HEK293 (cell line): ENCODE measurements at regions not wholly inside any gene's neighbourhood (a gene's known extent, or its start where the extent isn't known, plus 50 kb on each side); places are given as distances from the start of the nearest gene placed in this dataset.

Experiments used
- CTCF ChIA-PET: fragments of 350-600 bp; formaldehyde crosslinking; extraction: SDS; loops from one replicate; lab custom pipeline; 2021; ENCODE audit warnings: antibody characterized with exemption; lab: Yijun Ruan, JAX
- POLR2A ChIA-PET: fragments of 300-600 bp; formaldehyde crosslinking; extraction: SDS; loops from one replicate; lab custom pipeline; 2020; ENCODE audit warnings: antibody characterized with exemption, inconsistent platforms; lab: Yijun Ruan, JAX
- H3K27ac ChIP-seq: fragments of 200-500 bp; sonication (Bioruptor generic); 2 replicates; pipeline ENCODE4 v1.5.1; 2014; ENCODE audit warnings: low read depth, low read length, control low read depth, inconsistent platforms; ENCODE audit errors: extremely low read depth
- H3K36me3 ChIP-seq, 2 experiments: fragments of 200-500 bp in 1 of 2; sonication (Bioruptor generic) in 1 of 2; 1 replicate in 1 of 2; 2 replicates in 1 of 2; pipeline ENCODE4 v1.5.1; 2014 to 2017; ENCODE audit warnings: inconsistent platforms in 2 of 2, low read length in 2 of 2; ENCODE audit not compliant: control insufficient read depth in 2 of 2, insufficient read depth in 1 of 2
- H3K4me1 ChIP-seq: fragments of 200-500 bp; sonication (Bioruptor generic); 2 replicates; pipeline ENCODE4 v1.5.1; 2014; ENCODE audit warnings: mild to moderate bottlenecking, low read length, inconsistent platforms; ENCODE audit not compliant: control insufficient read depth, insufficient read depth
- H3K4me3 ChIP-seq: 2 replicates; pipeline ENCODE4 v1.5.1; 2011; ENCODE audit warnings: low read depth, mild to moderate bottlenecking, control low read depth, low read length, moderate library complexity
- H3K9me3 ChIP-seq: fragments of 200-500 bp; sonication (Bioruptor generic); 2 replicates; pipeline ENCODE4 v1.5.1; 2014; ENCODE audit warnings: low read depth, low read length, inconsistent platforms; ENCODE audit not compliant: control insufficient read depth, insufficient read depth
- BCL11A ChIP-seq: fragments of 450-650 bp; formaldehyde crosslinking; IDR thresholded peaks from 2 replicates; pipeline ENCODE4 v1.5.1; 2016; ENCODE audit warnings: low read depth, missing biosample characterization, missing genetic modification characterization
- BCL11B ChIP-seq: fragments of 450-650 bp; formaldehyde crosslinking; IDR thresholded peaks from 2 replicates; pipeline ENCODE4 v1.5.1; 2016; ENCODE audit warnings: low read depth, missing biosample characterization, missing genetic modification characterization
- GLI2 ChIP-seq: fragments of 450-650 bp; formaldehyde crosslinking; IDR thresholded peaks from 2 replicates; pipeline ENCODE4; 2017; ENCODE audit warnings: missing biosample characterization, missing genetic modification characterization, low read depth, borderline replicate concordance
- GLI4 ChIP-seq: fragments of 450-650 bp; formaldehyde crosslinking; IDR thresholded peaks from 2 replicates; pipeline ENCODE4 v1.5.1; 2016; ENCODE audit warnings: missing biosample characterization, missing genetic modification characterization
- KLF16 ChIP-seq: fragments of 450-650 bp; formaldehyde crosslinking; IDR thresholded peaks from 2 replicates; pipeline ENCODE4 v1.5.1; 2017; ENCODE audit warnings: missing biosample characterization, missing genetic modification characterization
- RBAK ChIP-seq: fragments of 450-650 bp; formaldehyde crosslinking; IDR thresholded peaks from 2 replicates; pipeline ENCODE4 v1.5.1; 2016; ENCODE audit warnings: missing biosample characterization, missing genetic modification characterization
- ZBTB48 ChIP-seq: fragments of 450-650 bp; formaldehyde crosslinking; IDR thresholded peaks from 2 replicates; pipeline ENCODE4 v1.5.1; 2016; ENCODE audit warnings: missing biosample characterization, missing genetic modification characterization
- ZEB2 ChIP-seq: fragments of 450-650 bp; formaldehyde crosslinking; IDR thresholded peaks from 2 replicates; pipeline ENCODE4 v1.5.1; 2016; ENCODE audit warnings: missing biosample characterization, missing genetic modification characterization
- ZFP3 ChIP-seq: fragments of 450-650 bp; formaldehyde crosslinking; IDR thresholded peaks from 2 replicates; pipeline ENCODE4 v1.5.1; 2016; ENCODE audit warnings: low read depth, missing biosample characterization, missing genetic modification characterization
- ZNF19 ChIP-seq: fragments of 450-650 bp; formaldehyde crosslinking; IDR thresholded peaks from 2 replicates; pipeline ENCODE4; 2016; ENCODE audit warnings: missing biosample characterization, missing genetic modification characterization, low read depth
- ZNF266 ChIP-seq: fragments of 450-650 bp; formaldehyde crosslinking; IDR thresholded peaks from 2 replicates; pipeline ENCODE4 v1.5.1; 2016; ENCODE audit warnings: missing biosample characterization, missing genetic modification characterization, low read depth
- ZNF366 ChIP-seq: fragments of 450-650 bp; formaldehyde crosslinking; conservative IDR thresholded peaks from 2 replicates; pipeline ENCODE4 v1.5.1; 2016; ENCODE audit warnings: missing biosample characterization, missing genetic modification characterization
- ZNF549 ChIP-seq: fragments of 450-650 bp; IDR thresholded peaks from 2 replicates; pipeline ENCODE4 v1.5.1; 2018; ENCODE audit warnings: missing biosample characterization, missing genetic modification characterization, mild to moderate bottlenecking, inconsistent platforms, moderate library complexity
- ZNF596 ChIP-seq: fragments of 450-650 bp; IDR thresholded peaks from 2 replicates; pipeline ENCODE4 v1.5.0; 2018; ENCODE audit warnings: missing biosample characterization, mild to moderate bottlenecking, missing genetic modification characterization, moderate library complexity
- ZNF654 ChIP-seq: fragments of 450-650 bp; formaldehyde crosslinking; IDR thresholded peaks from 2 replicates; pipeline ENCODE4 v1.5.1; 2016; ENCODE audit warnings: low read depth, missing biosample characterization, missing genetic modification characterization
- ZNF664 ChIP-seq: fragments of 450-650 bp; formaldehyde crosslinking; IDR thresholded peaks from 2 replicates; pipeline ENCODE4 v1.5.1; 2016; ENCODE audit warnings: missing biosample characterization, missing genetic modification characterization
- ZNF677 ChIP-seq: fragments of 450-650 bp; IDR thresholded peaks from 2 replicates; pipeline ENCODE4 v1.5.0; 2018; ENCODE audit warnings: missing biosample characterization, mild to moderate bottlenecking, missing genetic modification characterization, moderate library complexity
- ZNF747 ChIP-seq: fragments of 450-650 bp; formaldehyde crosslinking; IDR thresholded peaks from 2 replicates; pipeline ENCODE4 v1.5.1; 2016; ENCODE audit warnings: missing biosample characterization, missing genetic modification characterization
- ZNF76 ChIP-seq: fragments of 450-650 bp; formaldehyde crosslinking; IDR thresholded peaks from 2 replicates; pipeline ENCODE4; 2016; ENCODE audit warnings: low read depth, missing biosample characterization, missing genetic modification characterization, borderline replicate concordance
- ZNF785 ChIP-seq: fragments of 450-650 bp; formaldehyde crosslinking; IDR thresholded peaks from 2 replicates; pipeline ENCODE4 v1.5.1; 2016; ENCODE audit warnings: missing biosample characterization, missing genetic modification characterization
- ZNF792 ChIP-seq: fragments of 450-650 bp; formaldehyde crosslinking; IDR thresholded peaks from 2 replicates; pipeline ENCODE4 v1.5.1; 2016; ENCODE audit warnings: missing biosample characterization, missing genetic modification characterization
- ZSCAN23 ChIP-seq: fragments of 450-650 bp; formaldehyde crosslinking; IDR thresholded peaks from 2 replicates; pipeline ENCODE4 v1.5.1; 2016; ENCODE audit warnings: missing biosample characterization, missing genetic modification characterization
- ZSCAN30 ChIP-seq: fragments of 450-650 bp; IDR thresholded peaks from 2 replicates; pipeline ENCODE4 v1.5.1; 2018; ENCODE audit warnings: missing biosample characterization, mild to moderate bottlenecking, missing genetic modification characterization, moderate library complexity
- TF ChIP-seq, protein P1 (sequence below): fragments of 450-650 bp; formaldehyde crosslinking; IDR thresholded peaks from 2 replicates; pipeline ENCODE4 v1.5.1; 2017; ENCODE audit warnings: missing biosample characterization, missing genetic modification characterization
- TF ChIP-seq, protein P2 (sequence below): fragments of 450-650 bp; formaldehyde crosslinking; IDR thresholded peaks from 2 replicates; pipeline ENCODE4 v1.5.1; 2016; ENCODE audit warnings: missing biosample characterization, missing genetic modification characterization
- TF ChIP-seq, protein P3 (sequence below): fragments of 450-650 bp; formaldehyde crosslinking; IDR thresholded peaks from 2 replicates; pipeline ENCODE4 v1.5.1; 2016; ENCODE audit warnings: missing biosample characterization, missing genetic modification characterization
- TF ChIP-seq, protein P4 (sequence below): fragments of 450-650 bp; formaldehyde crosslinking; IDR thresholded peaks from 2 replicates; pipeline ENCODE4 v1.5.0; 2017; ENCODE audit warnings: missing biosample characterization, missing genetic modification characterization, borderline replicate concordance

DNA sequence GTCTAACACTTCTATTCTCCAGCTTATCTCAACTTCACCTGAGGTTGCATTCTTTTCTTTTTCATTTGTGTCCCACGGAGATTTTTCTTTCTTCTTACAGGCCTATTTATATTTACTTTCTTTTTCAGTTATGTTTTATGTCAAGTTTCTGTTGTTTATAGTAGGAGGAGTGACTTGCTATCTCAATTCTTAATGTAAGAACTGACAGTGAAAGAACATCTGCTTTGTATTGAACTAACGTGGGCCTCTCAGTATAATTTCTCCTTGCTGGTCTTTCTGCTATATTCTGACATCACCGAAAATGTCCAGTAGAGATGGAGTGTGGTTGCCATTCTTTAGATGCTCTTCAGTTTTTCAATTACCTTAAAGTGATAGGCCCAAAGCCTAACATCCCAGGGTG lies 521.7 kb downstream of the EPM2A start (continued):
- TF ChIP-seq, protein P1, sequence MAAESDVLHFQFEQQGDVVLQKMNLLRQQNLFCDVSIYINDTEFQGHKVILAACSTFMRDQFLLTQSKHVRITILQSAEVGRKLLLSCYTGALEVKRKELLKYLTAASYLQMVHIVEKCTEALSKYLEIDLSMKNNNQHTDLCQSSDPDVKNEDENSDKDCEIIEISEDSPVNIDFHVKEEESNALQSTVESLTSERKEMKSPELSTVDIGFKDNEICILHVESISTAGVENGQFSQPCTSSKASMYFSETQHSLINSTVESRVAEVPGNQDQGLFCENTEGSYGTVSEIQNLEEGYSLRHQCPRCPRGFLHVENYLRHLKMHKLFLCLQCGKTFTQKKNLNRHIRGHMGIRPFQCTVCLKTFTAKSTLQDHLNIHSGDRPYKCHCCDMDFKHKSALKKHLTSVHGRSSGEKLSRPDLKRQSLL (tag by site-specific recombination): no peak
- TF ChIP-seq ZFP3 (tag by site-specific recombination) (no peak), ZBTB48 (tag by site-specific recombination) (no peak), ZNF677 (no peak), GLI2 (tag by site-specific recombination) (no peak), ZEB2 (tag by site-specific recombination) (no peak), ZSCAN30 (tag by site-specific recombination) (no peak)
- TF ChIP-seq, all 188 proteins: peak for 0

DNA sequence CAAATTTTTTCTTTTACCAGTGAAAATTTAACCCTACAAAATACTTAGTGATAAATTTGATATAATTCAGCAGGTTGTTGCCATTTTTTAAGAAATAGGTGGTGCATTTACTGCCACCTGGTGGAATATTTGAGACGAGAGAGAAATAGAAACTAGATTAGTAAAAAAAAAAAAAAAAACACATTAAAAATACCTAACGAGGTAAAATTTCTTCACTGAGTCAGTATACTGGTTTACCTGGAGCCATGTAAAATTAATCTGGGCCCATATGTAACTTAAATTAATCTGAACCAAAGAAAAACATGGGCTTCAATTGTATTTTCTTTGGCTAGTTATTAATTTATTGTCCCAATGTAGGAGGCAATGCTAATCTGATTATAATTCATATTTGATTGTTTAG lies 520.8 kb downstream of the EPM2A start:
- H3K4me3 ChIP-seq: no peak overlapping the region
- POLR2A ChIA-PET: no interaction called here
- H3K27ac ChIP-seq: no peak overlapping the region
- H3K36me3 ChIP-seq: no peaks in the 10 kb centered on the region
- TF ChIP-seq ZNF664: no peak
- TF ChIP-seq ZNF654 (tag by site-specific recombination): peak; percentile 87
- TF ChIP-seq, protein P2, sequence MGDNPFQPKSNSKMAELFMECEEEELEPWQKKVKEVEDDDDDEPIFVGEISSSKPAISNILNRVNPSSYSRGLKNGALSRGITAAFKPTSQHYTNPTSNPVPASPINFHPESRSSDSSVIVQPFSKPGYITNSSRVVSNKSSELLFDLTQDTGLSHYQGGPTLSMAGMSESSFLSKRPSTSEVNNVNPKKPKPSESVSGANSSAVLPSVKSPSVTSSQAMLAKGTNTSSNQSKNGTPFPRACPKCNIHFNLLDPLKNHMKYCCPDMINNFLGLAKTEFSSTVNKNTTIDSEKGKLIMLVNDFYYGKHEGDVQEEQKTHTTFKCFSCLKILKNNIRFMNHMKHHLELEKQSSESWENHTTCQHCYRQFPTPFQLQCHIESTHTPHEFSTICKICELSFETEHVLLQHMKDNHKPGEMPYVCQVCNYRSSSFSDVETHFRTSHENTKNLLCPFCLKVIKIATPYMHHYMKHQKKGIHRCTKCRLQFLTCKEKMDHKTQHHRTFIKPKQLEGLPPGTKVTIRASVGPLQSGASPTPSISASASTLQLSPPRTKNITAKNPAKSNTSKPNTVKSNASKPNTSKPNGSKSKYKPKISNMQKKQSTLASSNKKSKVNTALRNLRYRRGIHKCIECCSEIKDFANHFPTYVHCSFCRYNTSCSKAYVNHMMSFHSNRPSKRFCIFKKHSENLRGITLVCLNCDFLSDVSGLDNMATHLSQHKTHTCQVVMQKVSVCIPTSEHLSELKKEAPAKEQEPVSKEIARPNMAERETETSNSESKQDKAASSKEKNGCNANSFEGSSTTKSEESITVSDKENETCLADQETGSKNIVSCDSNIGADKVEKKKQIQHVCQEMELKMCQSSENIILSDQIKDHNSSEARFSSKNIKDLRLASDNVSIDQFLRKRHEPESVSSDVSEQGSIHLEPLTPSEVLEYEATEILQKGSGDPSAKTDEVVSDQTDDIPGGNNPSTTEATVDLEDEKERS (tag by site-specific recombination): no peak
- TF ChIP-seq ZNF19: no peak
- TF ChIP-seq ZNF549: no peak
- TF ChIP-seq, protein P3, sequence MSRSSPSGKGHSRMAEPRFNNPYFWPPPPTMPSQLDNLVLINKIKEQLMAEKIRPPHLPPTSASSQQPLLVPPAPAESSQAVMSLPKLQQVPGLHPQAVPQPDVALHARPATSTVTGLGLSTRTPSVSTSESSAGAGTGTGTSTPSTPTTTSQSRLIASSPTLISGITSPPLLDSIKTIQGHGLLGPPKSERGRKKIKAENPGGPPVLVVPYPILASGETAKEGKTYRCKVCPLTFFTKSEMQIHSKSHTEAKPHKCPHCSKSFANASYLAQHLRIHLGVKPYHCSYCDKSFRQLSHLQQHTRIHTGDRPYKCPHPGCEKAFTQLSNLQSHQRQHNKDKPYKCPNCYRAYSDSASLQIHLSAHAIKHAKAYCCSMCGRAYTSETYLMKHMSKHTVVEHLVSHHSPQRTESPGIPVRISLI: 0 out of 2 replicates have a peak, but pooled peaks have one; percentile 43
- TF ChIP-seq ZNF792: no peak
- TF ChIP-seq ZSCAN23 (tag by site-specific recombination): no peak
- no peak for TF ChIP-seq ZNF76 (tag by site-specific recombination)
- TF ChIP-seq ZNF785 (tag by site-specific recombination): no peak
- no peak for TF ChIP-seq ZNF366 (tag by site-specific recombination)
- no peak for TF ChIP-seq RBAK
- no peak for TF ChIP-seq BCL11B (tag by site-specific recombination)
- TF ChIP-seq KLF16 (tag by site-specific recombination): no peak
- TF ChIP-seq, all 188 proteins: peak for 2
- CTCF ChIA-PET: interaction anchor here (0.8 to 2.5 kb wide), 4 partner anchors 9 to 629 kb away, joined by 3 to 16 read pairs (median 6); no protein-coding TSS in a partner anchor
- Histone ChIP-seq H3K9me3 (no peaks in the 10 kb centered on the region), H3K4me1 (no peaks in the 10 kb centered on the region)

DNA sequence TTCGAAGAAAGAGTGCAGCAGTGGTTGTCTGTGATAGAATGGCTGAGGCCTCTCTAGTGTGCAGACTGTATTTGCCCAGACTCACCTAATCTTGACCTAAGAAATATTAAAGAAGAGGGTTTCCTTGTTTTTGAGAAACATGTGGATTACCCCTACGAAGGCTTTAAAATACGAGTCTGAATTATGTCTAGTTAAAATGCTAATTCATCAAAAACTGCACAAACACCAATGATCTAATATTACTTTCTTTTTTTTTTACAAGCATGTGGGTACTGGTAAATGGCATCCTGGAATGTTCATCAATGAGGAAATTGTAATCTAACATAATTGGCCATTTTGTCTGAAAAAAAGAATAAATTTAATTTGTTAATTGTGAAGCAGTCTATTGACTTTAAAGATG lies 510.9 kb downstream of the EPM2A start:
- H3K27ac ChIP-seq: no peak overlapping the region
- no peaks in the 10 kb centered on the region for H3K4me1 ChIP-seq
- TF ChIP-seq ZNF747 (tag by site-specific recombination) (no peak), ZNF596 (tag by site-specific recombination) (no peak), GLI4 (tag by site-specific recombination) (no peak), ZNF266 (tag by site-specific recombination) (no peak), BCL11A (no peak)
- TF ChIP-seq, protein P4, sequence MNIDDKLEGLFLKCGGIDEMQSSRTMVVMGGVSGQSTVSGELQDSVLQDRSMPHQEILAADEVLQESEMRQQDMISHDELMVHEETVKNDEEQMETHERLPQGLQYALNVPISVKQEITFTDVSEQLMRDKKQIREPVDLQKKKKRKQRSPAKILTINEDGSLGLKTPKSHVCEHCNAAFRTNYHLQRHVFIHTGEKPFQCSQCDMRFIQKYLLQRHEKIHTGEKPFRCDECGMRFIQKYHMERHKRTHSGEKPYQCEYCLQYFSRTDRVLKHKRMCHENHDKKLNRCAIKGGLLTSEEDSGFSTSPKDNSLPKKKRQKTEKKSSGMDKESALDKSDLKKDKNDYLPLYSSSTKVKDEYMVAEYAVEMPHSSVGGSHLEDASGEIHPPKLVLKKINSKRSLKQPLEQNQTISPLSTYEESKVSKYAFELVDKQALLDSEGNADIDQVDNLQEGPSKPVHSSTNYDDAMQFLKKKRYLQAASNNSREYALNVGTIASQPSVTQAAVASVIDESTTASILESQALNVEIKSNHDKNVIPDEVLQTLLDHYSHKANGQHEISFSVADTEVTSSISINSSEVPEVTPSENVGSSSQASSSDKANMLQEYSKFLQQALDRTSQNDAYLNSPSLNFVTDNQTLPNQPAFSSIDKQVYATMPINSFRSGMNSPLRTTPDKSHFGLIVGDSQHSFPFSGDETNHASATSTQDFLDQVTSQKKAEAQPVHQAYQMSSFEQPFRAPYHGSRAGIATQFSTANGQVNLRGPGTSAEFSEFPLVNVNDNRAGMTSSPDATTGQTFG (tag by site-specific recombination): no peak
- ChIA-PET POLR2A (no interaction called here), CTCF (no interaction called here)
- no peaks in the 10 kb centered on the region for H3K36me3 ChIP-seq
- no peaks in the 10 kb centered on the region for H3K9me3 ChIP-seq
- H3K4me3 ChIP-seq: no peak overlapping the region
